Body of pancreas (tissue), 4 donors: ENCODE measurements at regions not wholly inside any gene's neighbourhood (a gene's known extent, or its start where the extent isn't known, plus 50 kb on each side); places are given as distances from the start of the nearest gene placed in this dataset.

Experiments
- ATAC-seq: fragments of 150-250 bp; one replicate; pipeline ENCODE4 v1.9.1; 2016
- DNase-seq, 4 donors: peaks; one replicate each; pipeline ENCODE4 v3.0.0-alpha.2; 2019
- H3K27ac ChIP-seq, 4 donors: fragments of 200-600 bp; sonication (generic); 1 replicate in 3 of 4; 2 replicates in 1 of 4; pipeline versions ENCODE4 v1.5.1 to v1.6.1; 2016 to 2019; ENCODE audit warnings: mild to moderate bottlenecking in 1 of 4, mixed read lengths in 1 of 4, moderate library complexity in 1 of 4
- H3K27me3 ChIP-seq, 2 donors: fragments of 200-600 bp; sonication (generic); one replicate each; pipeline ENCODE4 v1.6.0; 2016; ENCODE audit warnings: mild to moderate bottlenecking in 1 of 2
- H3K36me3 ChIP-seq, 2 donors: fragments of 200-600 bp; sonication (generic); replicated peaks in 1 of 2; 2 replicates each; pipeline ENCODE4 v1.5.1; 2016; ENCODE audit warnings: low read depth in 2 of 2; ENCODE audit not compliant: insufficient read depth in 1 of 2
- H3K4me1 ChIP-seq: fragments of 200-600 bp; sonication (generic); one replicate; pipeline ENCODE4 v1.6.0; 2016
- H3K4me3 ChIP-seq, 2 donors: fragments of 200-600 bp; sonication (generic); 1 replicate in 1 of 2; 2 replicates in 1 of 2; pipeline ENCODE4 v1.5.1; 2016 to 2019
- H3K9me3 ChIP-seq, 3 donors: fragments of 200-600 bp; sonication (generic); 1 replicate in 2 of 3; 2 replicates in 1 of 3; pipeline ENCODE4 v1.5.1; 2016
- POLR2A ChIP-seq, 3 donors: fragments of 450-650 bp; IDR thresholded peaks; one replicate each; pipeline ENCODE4 v1.6.1; 2016; ENCODE audit warnings: antibody characterized with exemption in 3 of 3, mild to moderate bottlenecking in 2 of 3
- WGBS, 2 donors: methylation state at CpG; one replicate each; pipeline ENCODE4 v1.1.5; 2017; 5-methylcytosine and 5-hydroxymethylcytosine counted together
- intact Hi-C: fragments of 100-400 bp; cut with DNase I; formaldehyde crosslinking; loops from one replicate; pipeline ENCODE4 v1.15.1; 2023
- TF ChIP-seq, protein P1 (sequence below), 7 experiments: fragments of 450-650 bp in 4 of 7; fragments of 200-600 bp in 3 of 7; sonication (generic) in 3 of 7; IDR thresholded peaks; one replicate each; pipeline ENCODE4 v1.5.1; 2016 to 2019; ENCODE audit warnings: antibody characterized with exemption in 7 of 7

DNA sequence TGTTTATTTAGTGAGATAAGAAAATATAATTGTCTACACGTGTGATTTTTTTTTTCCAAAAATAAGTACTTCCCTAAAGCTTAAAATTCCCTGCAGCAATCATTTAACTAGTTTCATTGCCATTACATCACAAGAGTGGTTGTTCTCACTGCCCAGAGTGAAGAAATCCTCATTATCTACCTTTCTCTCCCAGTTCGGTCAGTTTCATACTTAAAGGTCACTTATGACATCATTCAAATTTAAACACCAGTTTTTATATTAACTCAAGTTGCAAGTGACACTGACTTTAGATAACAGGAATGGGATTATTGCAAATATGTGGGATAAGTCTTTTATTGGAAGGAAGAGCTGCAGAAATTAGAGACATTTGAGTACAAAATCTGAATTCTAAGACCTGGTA lies 1699.8 kb upstream of the IGFBP7 start:
- no peak for DNase-seq
- WGBS, 2 donors: 9 to 12% methylated on average over 2 of the region's 2 CpGs
- Histone ChIP-seq H3K27me3 (no peaks in the 10 kb centered on the region), H3K9me3 (no peaks in the 10 kb centered on the region), H3K27ac (no peak overlapping the region), H3K4me1 (peaks cover 9% of the 10 kb centered on the region), H3K36me3 (no peaks in the 10 kb centered on the region), H3K4me3 (no peak overlapping the region)
- TF ChIP-seq, protein P1, sequence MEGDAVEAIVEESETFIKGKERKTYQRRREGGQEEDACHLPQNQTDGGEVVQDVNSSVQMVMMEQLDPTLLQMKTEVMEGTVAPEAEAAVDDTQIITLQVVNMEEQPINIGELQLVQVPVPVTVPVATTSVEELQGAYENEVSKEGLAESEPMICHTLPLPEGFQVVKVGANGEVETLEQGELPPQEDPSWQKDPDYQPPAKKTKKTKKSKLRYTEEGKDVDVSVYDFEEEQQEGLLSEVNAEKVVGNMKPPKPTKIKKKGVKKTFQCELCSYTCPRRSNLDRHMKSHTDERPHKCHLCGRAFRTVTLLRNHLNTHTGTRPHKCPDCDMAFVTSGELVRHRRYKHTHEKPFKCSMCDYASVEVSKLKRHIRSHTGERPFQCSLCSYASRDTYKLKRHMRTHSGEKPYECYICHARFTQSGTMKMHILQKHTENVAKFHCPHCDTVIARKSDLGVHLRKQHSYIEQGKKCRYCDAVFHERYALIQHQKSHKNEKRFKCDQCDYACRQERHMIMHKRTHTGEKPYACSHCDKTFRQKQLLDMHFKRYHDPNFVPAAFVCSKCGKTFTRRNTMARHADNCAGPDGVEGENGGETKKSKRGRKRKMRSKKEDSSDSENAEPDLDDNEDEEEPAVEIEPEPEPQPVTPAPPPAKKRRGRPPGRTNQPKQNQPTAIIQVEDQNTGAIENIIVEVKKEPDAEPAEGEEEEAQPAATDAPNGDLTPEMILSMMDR (IDR thresholded peaks at IDR 0.05): no peak
- no peak for ATAC-seq
- intact Hi-C loops: no loop called here

DNA sequence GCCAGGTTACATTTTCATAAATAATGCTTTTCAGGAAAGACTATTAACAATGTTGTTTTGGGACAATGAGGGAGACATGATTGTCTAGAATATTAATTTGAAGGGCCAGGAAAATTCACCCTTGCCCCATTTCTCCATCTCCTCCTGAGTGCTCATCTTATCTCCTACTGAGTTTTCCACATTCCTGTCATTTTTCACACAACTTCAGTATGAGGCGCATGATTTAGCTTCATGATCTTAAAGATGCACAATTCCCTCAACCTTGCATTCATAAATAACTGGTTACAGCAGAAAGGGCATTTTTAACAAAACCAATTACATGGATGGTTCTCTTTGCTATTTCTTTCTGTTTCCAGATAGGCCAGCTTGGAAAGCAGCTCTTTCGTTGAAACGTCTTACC lies 1699.2 kb upstream of the IGFBP7 start:
- ATAC-seq (no peak), DNase-seq (no peak)

DNA sequence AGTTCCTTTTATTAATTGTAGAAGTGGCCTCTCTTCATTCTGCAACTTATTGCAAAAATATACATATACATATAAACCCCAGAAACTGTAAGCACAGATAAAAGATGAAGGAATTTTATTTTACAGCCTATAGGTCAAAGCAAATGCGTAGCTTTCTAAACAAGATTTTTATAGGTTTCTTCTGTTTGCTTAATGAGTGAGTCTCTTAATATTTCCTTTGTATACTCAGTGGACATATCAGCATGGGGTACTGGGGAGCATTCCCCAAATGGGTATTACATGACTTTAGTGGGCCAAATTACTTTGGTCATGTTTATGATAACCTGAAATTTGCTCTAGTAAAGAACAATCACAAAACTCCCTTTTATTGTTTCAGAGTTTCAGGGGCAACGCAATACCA lies 1698.6 kb upstream of the IGFBP7 start:
- 91 to 95% methylated on average over 2 of the region's 2 CpGs for WGBS, 2 donors
- intact Hi-C loops: no loop called here
- no peak for ATAC-seq
- no peak for TF ChIP-seq POLR2A (IDR thresholded peaks at IDR 0.05)
- TF ChIP-seq, protein P1 (IDR thresholded peaks at IDR 0.05): no peak
- no peak for DNase-seq
- Histone ChIP-seq H3K4me1 (peaks cover 9% of the 10 kb centered on the region), H3K9me3 (no peaks in the 10 kb centered on the region), H3K4me3 (no peak overlapping the region), H3K27ac (no peak overlapping the region), H3K27me3 (no peaks in the 10 kb centered on the region), H3K36me3 (no peaks in the 10 kb centered on the region)

More for the DNA sequence above, 1699.2 kb upstream of the IGFBP7 start:
- WGBS, 2 donors: 75 to 84% methylated on average over 3 of the region's 3 CpGs
- peaks cover 9% of the 10 kb centered on the region for H3K4me1 ChIP-seq
- no peaks in the 10 kb centered on the region for H3K9me3 ChIP-seq
- H3K36me3 ChIP-seq: no peaks in the 10 kb centered on the region
- H3K4me3 ChIP-seq: no peak overlapping the region
- intact Hi-C loops: no loop called here
- H3K27ac ChIP-seq: no peak overlapping the region
- H3K27me3 ChIP-seq: no peaks in the 10 kb centered on the region
- TF ChIP-seq POLR2A (IDR thresholded peaks at IDR 0.05): no peak
- TF ChIP-seq, protein P1 (IDR thresholded peaks at IDR 0.05): no peak

DNA sequence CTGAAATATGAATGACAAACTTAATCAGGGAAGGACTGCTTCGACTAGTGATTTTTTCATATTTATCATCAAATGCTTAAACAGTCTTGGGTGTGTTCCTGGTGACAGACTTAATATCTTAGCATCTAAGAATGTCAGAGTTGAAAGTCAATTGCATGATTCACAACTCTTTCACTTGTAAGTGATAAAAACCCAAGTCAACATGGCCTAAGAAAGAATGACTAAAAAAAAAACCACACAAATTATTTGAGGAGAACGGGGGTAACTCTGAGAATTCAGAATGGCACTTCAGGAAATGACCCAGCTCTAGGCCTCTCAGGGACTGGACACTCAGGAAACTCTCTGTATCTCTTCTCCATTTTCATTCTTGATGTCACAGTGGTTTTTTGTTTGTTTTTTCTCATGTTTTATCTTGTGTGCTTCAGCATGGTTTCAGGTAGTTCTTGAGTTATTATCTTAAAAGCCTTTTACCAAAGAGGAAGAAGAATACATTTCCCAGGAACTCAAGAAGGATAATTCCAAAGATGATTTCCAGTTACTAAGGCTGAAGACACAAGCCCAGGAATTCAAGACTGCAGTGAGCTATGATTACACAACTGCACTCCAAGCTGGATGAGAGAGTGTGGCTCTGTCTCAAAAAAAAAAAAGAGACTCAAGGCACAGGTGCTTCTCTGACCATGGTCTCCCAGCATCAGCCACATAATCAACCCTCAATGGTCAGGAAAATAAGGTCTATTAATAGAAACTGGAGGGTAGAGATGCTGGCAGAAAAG lies 1697.8 kb upstream of the IGFBP7 start:
- H3K27ac ChIP-seq: no peak overlapping the region
- WGBS, 2 donors: 65 to 66% methylated on average over 2 of the region's 2 CpGs

More for the DNA sequence above, 1697.8 kb upstream of the IGFBP7 start:
- TF ChIP-seq, protein P1 (IDR thresholded peaks at IDR 0.05): no peak
- no peak for TF ChIP-seq POLR2A (IDR thresholded peaks at IDR 0.05)
- intact Hi-C loops: no loop called here
- no peaks in the 10 kb centered on the region for H3K36me3 ChIP-seq
- no peak overlapping the region for H3K4me3 ChIP-seq
- peaks cover 9% of the 10 kb centered on the region for H3K4me1 ChIP-seq
- no peaks in the 10 kb centered on the region for H3K9me3 ChIP-seq
- H3K27me3 ChIP-seq: no peaks in the 10 kb centered on the region
- DNase-seq (no peak), ATAC-seq (no peak)
